Pulmonary artery endothelial cell (primary cell): ENCODE measurements at regions not wholly inside any gene's neighbourhood (a gene's known extent, or its start where the extent isn't known, plus 50 kb on each side); places are given as distances from the start of the nearest gene placed in this dataset.

Source experiments
- DNase-seq: peaks from one replicate; pipeline ENCODE4 v3.0.0-alpha.2; 2011; ENCODE audit warnings: low read depth, low spot score

- no peak for DNase-seq
Observed at GRCh38 chr9:28909526-28909925, 1336.2 kb upstream of the C9orf72 start.

- DNase-seq: no peak
Observed at GRCh38 chr9:28912621-28913020, 1339.3 kb upstream of the C9orf72 start.

GRCh38 chr9:28915202-28915930 is 1342.1 kb upstream of the C9orf72 start:
- no peak for DNase-seq

GRCh38 chr9:28916348-28916747 is 1343.1 kb upstream of the C9orf72 start:
- no peak for DNase-seq

GRCh38 chr9:28921857-28922500 is 1348.7 kb upstream of the C9orf72 start:
- DNase-seq: no peak

- DNase-seq: no peak
Observed at GRCh38 chr9:28922891-28923290, 1349.6 kb upstream of the C9orf72 start.

- no peak for DNase-seq
Observed at GRCh38 chr9:28923351-28923750, 1350.1 kb upstream of the C9orf72 start.

GRCh38 chr9:28925157-28925556 is 1351.9 kb upstream of the C9orf72 start:
- DNase-seq: no peak

GRCh38 chr9:28926306-28926705 is 1353.0 kb upstream of the C9orf72 start:
- no peak for DNase-seq

GRCh38 chr9:28927691-28928090 is 1354.4 kb upstream of the C9orf72 start:
- no peak for DNase-seq

GRCh38 chr9:28929433-28929832 is 1356.2 kb upstream of the C9orf72 start:
- DNase-seq: no peak

GRCh38 chr9:28930766-28931165 is 1357.5 kb upstream of the C9orf72 start:
- DNase-seq: no peak

- DNase-seq: no peak
Observed at GRCh38 chr9:28934111-28934510, 1360.8 kb upstream of the C9orf72 start.

- DNase-seq: no peak
Observed at GRCh38 chr9:28938981-28939380, 1365.7 kb upstream of the C9orf72 start.

GRCh38 chr9:28941856-28942255 is 1368.6 kb upstream of the C9orf72 start:
- no peak for DNase-seq

GRCh38 chr9:28942941-28943340 is 1369.7 kb upstream of the C9orf72 start:
- DNase-seq: no peak

GRCh38 chr9:28946648-28947047 is 1373.4 kb upstream of the C9orf72 start:
- DNase-seq: no peak

GRCh38 chr9:28951945-28952344 is 1378.7 kb upstream of the C9orf72 start:
- DNase-seq: no peak

- DNase-seq: no peak
Observed at GRCh38 chr9:28956116-28956880, 1383.0 kb upstream of the C9orf72 start.

- no peak for DNase-seq
Observed at GRCh38 chr9:28960602-28961001, 1387.3 kb upstream of the C9orf72 start.

GRCh38 chr9:28961623-28962022 is 1388.3 kb upstream of the C9orf72 start:
- DNase-seq: no peak

GRCh38 chr9:28967226-28967625 is 1393.9 kb upstream of the C9orf72 start:
- no peak for DNase-seq
